HCT116 (cell line): ENCODE measurements at regions not wholly inside any gene's neighbourhood (a gene's known extent, or its start where the extent isn't known, plus 50 kb on each side); places are given as distances from the start of the nearest gene placed in this dataset.

ENCODE experiments used
- ATAC-seq: fragments of 200-7000 bp; cut with Tn5 transposase; 2 replicates; pipeline ENCODE4 v1.9.1; 2020; ENCODE audit warnings: mild to moderate bottlenecking, moderate library complexity
- BruUV-seq: library from RNA; stranded (reverse); fragments of 400-500 nt; replicated peaks from 2 replicates; lab custom pipeline; 2021; lab: Mats Ljungman, UMichigan
- CTCF ChIA-PET: fragments of 300-600 bp; sonication (Branson Sonifier 250); formaldehyde crosslinking; loops from one replicate; lab custom pipeline; 2021; ENCODE audit warnings: antibody characterized with exemption; lab: Charles Lee
- POLR2A ChIA-PET: fragments of 300-600, 350-600 bp; sonication (Branson Sonifier 250); formaldehyde crosslinking; loops from one replicate; lab custom pipeline; 2021; ENCODE audit warnings: antibody characterized with exemption; lab: Charles Lee
- RAD21 ChIA-PET, 2 experiments: fragments of 300-600 bp; sonication (Branson Sonifier 250); formaldehyde crosslinking; loops; one replicate each; lab custom pipeline; 2023; ENCODE audit warnings: low total read pairs in 2 of 2; ENCODE audit not compliant: uncharacterized antibody in 2 of 2, unreplicated experiment in 2 of 2, low non-redundant PET in 1 of 2; lab: Charles Lee
- DNase-seq: peaks from one replicate; pipeline ENCODE4 v3.0.0-alpha.2; 2010; ENCODE audit warnings: low read depth, low spot score
- H2AFZ ChIP-seq: fragments of 200-600 bp; shearing (Covaris generic), sonication (generic); 2 replicates; pipeline ENCODE4 v1.6.1; 2017; ENCODE audit warnings: low read depth, mixed run types, mixed read lengths, antibody characterized with exemption, low read length; ENCODE audit not compliant: poor library complexity, severe bottlenecking
- H3K27ac ChIP-seq: 2 replicates; pipeline ENCODE4 v1.5.1; 2012; ENCODE audit warnings: low read depth, low read length
- H3K27me3 ChIP-seq: fragments of 200-600 bp; sonication (generic); 2 replicates; pipeline ENCODE4 v1.6.1; 2016; ENCODE audit warnings: mixed run types, low read length, mixed read lengths; ENCODE audit not compliant: insufficient read depth
- H3K36me3 ChIP-seq, 2 experiments: fragments of 200-500 bp in 1 of 2; fragments of 200-600 bp in 1 of 2; sonication (Bioruptor generic) in 1 of 2; sonication (generic) in 1 of 2; 2 replicates each; pipeline versions ENCODE4 v1.5.1 to v1.6.1; 2014 to 2016; ENCODE audit warnings: low read length in 2 of 2, inconsistent platforms in 1 of 2, mixed read lengths in 1 of 2, mixed run types in 1 of 2; ENCODE audit not compliant: insufficient read depth in 2 of 2, control insufficient read depth in 1 of 2
- H3K4me1 ChIP-seq, 2 experiments: fragments of 200-600 bp in 1 of 2; sonication (generic) in 1 of 2; 2 replicates each; pipeline versions ENCODE4 v1.5.1 to v1.6.1; 2012 to 2017; ENCODE audit warnings: low read length in 2 of 2, inconsistent platforms in 1 of 2, mild to moderate bottlenecking in 1 of 2, mixed read lengths in 1 of 2, mixed run types in 1 of 2, moderate library complexity in 1 of 2; ENCODE audit not compliant: insufficient read depth in 2 of 2, control insufficient read depth in 1 of 2
- H3K4me2 ChIP-seq: fragments of 200-600 bp; sonication (generic); 2 replicates; pipeline ENCODE4 v1.6.1; 2017; ENCODE audit warnings: mixed run types, low read length, mixed read lengths
- H3K4me3 ChIP-seq, 2 experiments: fragments of 200-600 bp in 1 of 2; sonication (generic) in 1 of 2; replicated peaks in 1 of 2; 2 replicates each; pipeline ENCODE4 v1.5.1; 2011 to 2016; ENCODE audit warnings: low read length in 2 of 2, control low read depth in 1 of 2, low read depth in 1 of 2, mild to moderate bottlenecking in 1 of 2, mixed read lengths in 1 of 2, mixed run types in 1 of 2
- H3K79me2 ChIP-seq: fragments of 200-600 bp; sonication (generic); 2 replicates; pipeline ENCODE4 v1.6.1; 2017; ENCODE audit warnings: mild to moderate bottlenecking, mixed run types, low read length, moderate library complexity, mixed read lengths; ENCODE audit not compliant: insufficient read depth
- H3K9ac ChIP-seq: fragments of 200-600 bp; sonication (generic); 2 replicates; pipeline ENCODE4 v1.6.1; 2016; ENCODE audit warnings: low read length, mixed read lengths
- H3K9me2 ChIP-seq: fragments of 200-600 bp; sonication (generic), shearing (Covaris generic); 2 replicates; pipeline ENCODE4 v1.6.1; 2017; ENCODE audit warnings: mixed run types, mild to moderate bottlenecking, moderate library complexity; ENCODE audit not compliant: insufficient read depth
- H3K9me3 ChIP-seq, 2 experiments: fragments of 200-500 bp in 1 of 2; fragments of 200-600 bp in 1 of 2; sonication (Bioruptor generic) in 1 of 2; sonication (generic) in 1 of 2; 2 replicates each; pipeline ENCODE4 v1.6.1; 2014 to 2017; ENCODE audit warnings: low read length in 2 of 2, mixed read lengths in 2 of 2, inconsistent platforms in 1 of 2, low read depth in 1 of 2, mild to moderate bottlenecking in 1 of 2, mixed run types in 1 of 2, moderate library complexity in 1 of 2; ENCODE audit not compliant: control insufficient read depth in 1 of 2, insufficient read depth in 1 of 2
- H4K20me1 ChIP-seq: fragments of 200-600 bp; sonication (generic), shearing (Covaris generic); 2 replicates; pipeline ENCODE4 v1.6.1; 2017; ENCODE audit warnings: mixed run types, mild to moderate bottlenecking, moderate library complexity; ENCODE audit not compliant: insufficient read depth
- CTCF ChIP-seq, 3 experiments: fragments of 200-600 bp in 1 of 3; sonication (generic) in 1 of 3; IDR thresholded peaks in 2 of 3; conservative IDR thresholded peaks in 1 of 3; 2 replicates each; pipeline ENCODE4 v1.5.1; 2012 to 2017; ENCODE audit warnings: low read depth in 2 of 3, low read length in 2 of 3, antibody characterized with exemption in 1 of 3, borderline replicate concordance in 1 of 3, control low read depth in 1 of 3, mild to moderate bottlenecking in 1 of 3, mixed read lengths in 1 of 3, mixed run types in 1 of 3, moderate library complexity in 1 of 3; ENCODE audit not compliant: insufficient read depth in 1 of 3
- EZH2 ChIP-seq: fragments of 200-600 bp; sonication (generic); IDR thresholded peaks from 2 replicates; pipeline ENCODE4 v1.6.1; 2017; ENCODE audit warnings: antibody characterized with exemption, mixed run types
- EZH2phosphoT487 ChIP-seq: fragments of 200-600 bp; IDR thresholded peaks from 2 replicates; pipeline ENCODE4 v1.6.1; 2018; ENCODE audit warnings: antibody characterized with exemption, borderline replicate concordance
- FOSL1 ChIP-seq: IDR thresholded peaks from 2 replicates; pipeline ENCODE4 v1.6.1; 2012; ENCODE audit warnings: low read depth
- JUND ChIP-seq: IDR thresholded peaks from 2 replicates; pipeline ENCODE4 v1.6.1; 2012
- POLR2A ChIP-seq: IDR thresholded peaks from 2 replicates; pipeline ENCODE4 v1.7.0; 2011; ENCODE audit warnings: borderline replicate concordance; ENCODE audit not compliant: insufficient read depth, insufficient read length; ENCODE audit errors: extremely low read depth
- SRF ChIP-seq: IDR thresholded peaks from 2 replicates; pipeline ENCODE4 v1.6.1; 2012; ENCODE audit warnings: low read depth
- ZFX ChIP-seq: fragments of 450-650 bp; IDR thresholded peaks from 2 replicates; pipeline ENCODE4 v1.6.1; 2017
- intact Hi-C: fragments of 100-400 bp; cut with micrococcal nuclease; formaldehyde crosslinking; loops from 2 replicates; pipeline ENCODE4 v1.10.0; 2022
- TF ChIP-seq, protein P1 (sequence below): IDR thresholded peaks from 2 replicates; pipeline ENCODE4 v1.6.1; 2011; ENCODE audit warnings: mild to moderate bottlenecking, low read length, moderate library complexity; ENCODE audit not compliant: insufficient replicate concordance; ENCODE audit errors: extremely low read depth

DNA sequence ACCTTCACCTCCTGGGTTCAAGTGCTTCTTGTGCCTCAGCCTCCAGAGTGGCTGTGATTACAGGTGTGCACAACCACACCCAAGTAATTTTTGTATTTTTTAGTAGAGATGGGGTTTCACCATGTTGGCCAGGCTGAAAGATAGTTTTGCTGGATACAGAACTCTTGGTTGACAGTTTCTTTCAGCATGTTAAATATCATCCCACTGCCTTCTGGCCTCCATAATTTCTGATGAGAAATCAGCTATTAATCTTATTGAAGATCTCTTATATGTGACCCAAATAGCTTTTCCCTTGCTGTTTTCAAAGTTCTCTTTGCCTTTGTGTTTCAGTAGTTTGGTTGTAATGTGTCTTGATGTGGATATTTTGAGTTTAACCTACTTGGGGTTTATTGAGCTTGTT lies 50.3 kb upstream of the BRD7 start:
- Histone ChIP-seq H3K9ac (no peak overlapping the region), H4K20me1 (no peaks in the 10 kb centered on the region), H3K79me2 (no peaks in the 10 kb centered on the region), H3K27ac (no peak overlapping the region), H3K4me2 (no peak overlapping the region), H2AFZ (no peak overlapping the region), H3K4me1 (no peaks in the 10 kb centered on the region), H3K9me3 (peaks cover 16 to 17% of the 10 kb centered on the region in 2 experiments), H3K36me3 (no peaks in the 10 kb centered on the region), H3K9me2 (no peaks in the 10 kb centered on the region), H3K4me3 (no peak overlapping the region), H3K27me3 (no peaks in the 10 kb centered on the region; the same call in 1 of the 2 replicates)
- ATAC-seq (no peak), DNase-seq (no peak)
- TF ChIP-seq, protein P1, sequence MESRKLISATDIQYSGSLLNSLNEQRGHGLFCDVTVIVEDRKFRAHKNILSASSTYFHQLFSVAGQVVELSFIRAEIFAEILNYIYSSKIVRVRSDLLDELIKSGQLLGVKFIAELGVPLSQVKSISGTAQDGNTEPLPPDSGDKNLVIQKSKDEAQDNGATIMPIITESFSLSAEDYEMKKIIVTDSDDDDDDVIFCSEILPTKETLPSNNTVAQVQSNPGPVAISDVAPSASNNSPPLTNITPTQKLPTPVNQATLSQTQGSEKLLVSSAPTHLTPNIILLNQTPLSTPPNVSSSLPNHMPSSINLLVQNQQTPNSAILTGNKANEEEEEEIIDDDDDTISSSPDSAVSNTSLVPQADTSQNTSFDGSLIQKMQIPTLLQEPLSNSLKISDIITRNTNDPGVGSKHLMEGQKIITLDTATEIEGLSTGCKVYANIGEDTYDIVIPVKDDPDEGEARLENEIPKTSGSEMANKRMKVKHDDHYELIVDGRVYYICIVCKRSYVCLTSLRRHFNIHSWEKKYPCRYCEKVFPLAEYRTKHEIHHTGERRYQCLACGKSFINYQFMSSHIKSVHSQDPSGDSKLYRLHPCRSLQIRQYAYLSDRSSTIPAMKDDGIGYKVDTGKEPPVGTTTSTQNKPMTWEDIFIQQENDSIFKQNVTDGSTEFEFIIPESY, result no peak
- no peak for TF ChIP-seq JUND
- no peak for TF ChIP-seq ZFX
- no peak for TF ChIP-seq SRF
- no peak for TF ChIP-seq EZH2phosphoT487
- TF ChIP-seq FOSL1, result no peak
- TF ChIP-seq POLR2A, result no peak
- TF ChIP-seq CTCF (IDR thresholded peaks at IDR 0.05 in 2 of 3, conservative IDR thresholded peaks at IDR 0.05 in 1 of 3; ENCODE audit: borderline replicate concordance in 1 of 3, insufficient read depth in 1 of 3, low read depth in 2 of 3, low read length in 2 of 3), result no peak
- TF ChIP-seq EZH2, result no peak
- no TSS peak for BruUV-seq
- ChIA-PET RAD21 (no interaction called here), POLR2A (no interaction called here), CTCF (no interaction called here)
- intact Hi-C loops, result no loop called here
